Brain microvascular endothelial cell (primary cell): ENCODE measurements at regions not wholly inside any gene's neighbourhood (a gene's known extent, or its start where the extent isn't known, plus 50 kb on each side); places are given as distances from the start of the nearest gene placed in this dataset.

Source experiments
- DNase-seq: peaks from one replicate; pipeline ENCODE4 v3.0.0-alpha.2; 2020
- H3K27ac ChIP-seq: fragments of 250-450 bp; sonication (Bioruptor Pico); 2 replicates; pipeline ENCODE4 v1.5.1; 2020; ENCODE audit warnings: mild to moderate bottlenecking, moderate library complexity
- H3K27me3 ChIP-seq: fragments of 250-450 bp; sonication (Bioruptor Pico); replicated peaks from 2 replicates; pipeline ENCODE4 v1.5.1; 2020; ENCODE audit warnings: mild to moderate bottlenecking
- H3K36me3 ChIP-seq: fragments of 250-450 bp; sonication (Bioruptor Pico); replicated peaks from 2 replicates; pipeline ENCODE4 v1.5.1; 2020; ENCODE audit warnings: mild to moderate bottlenecking
- H3K4me3 ChIP-seq: 2 replicates; pipeline ENCODE4 v1.5.1; 2011; ENCODE audit warnings: low read depth, mild to moderate bottlenecking, control low read depth, low read length, moderate library complexity
- CTCF ChIP-seq: IDR thresholded peaks from 2 replicates; pipeline ENCODE4 v1.5.1; 2011; ENCODE audit warnings: low read depth, mild to moderate bottlenecking, moderate library complexity, low read length, control low read depth, inconsistent platforms; ENCODE audit errors: missing control alignments
- in situ Hi-C: cut with HindIII; loops from 2 replicates; pipeline ENCODE4 v1.10.0; 2017; ENCODE audit warnings: low sequenced_read_pairs, low pct_ligation_motif_present

DNA sequence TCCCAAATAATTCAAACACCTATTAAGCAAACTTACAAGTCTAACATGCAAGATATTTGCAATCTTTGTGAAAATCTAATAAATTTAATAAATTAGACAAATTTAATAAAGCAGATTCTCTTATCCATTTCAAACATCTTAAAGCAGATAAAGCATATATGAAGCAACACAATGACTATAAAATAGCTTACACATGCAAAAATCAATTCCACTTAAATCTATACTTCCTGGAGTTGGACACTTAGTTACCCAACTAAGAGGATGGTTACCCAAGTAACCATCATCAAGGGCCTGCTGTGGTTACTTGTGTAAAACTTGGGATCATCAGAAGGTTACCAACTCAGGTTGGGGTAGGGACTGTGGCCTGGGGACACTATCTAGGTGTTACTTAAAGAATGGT is 206.8 kb downstream of the CD47 start:
- Histone ChIP-seq H3K27me3 (no peaks in the 10 kb centered on the region), H3K36me3 (no peaks in the 10 kb centered on the region), H3K4me3 (no peak overlapping the region), H3K27ac (no peak overlapping the region)
- in situ Hi-C loops, result no loop called here
- DNase-seq, result no peak
- TF ChIP-seq CTCF, result no peak

DNA sequence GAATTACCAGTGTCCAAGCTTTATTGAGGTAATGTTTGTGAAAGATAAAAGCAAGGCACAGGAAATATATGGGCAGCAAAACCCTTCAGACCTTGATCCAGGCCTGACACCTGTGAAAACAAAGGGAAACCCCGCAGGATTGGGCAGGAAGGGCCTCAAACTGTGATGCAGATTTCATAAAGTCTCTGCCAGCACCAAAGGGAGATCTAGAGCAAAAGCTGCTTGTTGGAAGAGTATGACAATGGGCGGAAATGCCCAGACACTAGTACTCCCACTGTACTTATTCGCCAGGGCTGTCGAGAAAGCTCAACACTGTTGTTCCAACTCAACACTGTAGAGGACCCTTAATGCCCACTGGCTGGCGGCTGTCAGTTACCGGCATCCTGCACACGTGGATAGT is 207.9 kb downstream of the CD47 start:
- DNase-seq, result no peak
- Histone ChIP-seq H3K4me3 (no peak overlapping the region), H3K36me3 (no peaks in the 10 kb centered on the region), H3K27me3 (no peaks in the 10 kb centered on the region), H3K27ac (no peak overlapping the region)
- in situ Hi-C loops, result no loop called here
- TF ChIP-seq CTCF, result no peak

DNA sequence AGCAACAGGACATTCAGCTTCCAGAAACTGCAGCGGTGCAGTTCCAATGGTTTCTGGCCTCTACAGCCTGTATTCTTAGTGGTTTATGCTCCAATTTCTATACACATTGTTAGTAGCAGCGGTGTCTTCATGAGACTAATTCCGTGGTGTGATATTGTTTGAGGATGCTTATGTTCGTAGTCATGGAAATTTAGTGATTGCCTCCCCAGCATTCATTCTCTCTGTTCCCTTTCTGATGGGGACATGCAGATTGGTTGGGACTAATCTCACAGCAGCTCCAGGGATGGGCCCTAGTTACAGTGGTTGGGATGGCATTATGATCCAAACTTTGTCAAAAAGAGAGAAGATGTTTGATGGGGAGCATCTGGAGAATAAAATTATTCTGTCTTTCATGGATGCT is 208.6 kb downstream of the CD47 start:
- H3K27ac ChIP-seq, result no peak overlapping the region
- H3K36me3 ChIP-seq, result no peaks in the 10 kb centered on the region
- H3K4me3 ChIP-seq, result no peak overlapping the region
- TF ChIP-seq CTCF, result no peak
- DNase-seq, result no peak
- no peaks in the 10 kb centered on the region for H3K27me3 ChIP-seq
- in situ Hi-C loops, result no loop called here

DNA sequence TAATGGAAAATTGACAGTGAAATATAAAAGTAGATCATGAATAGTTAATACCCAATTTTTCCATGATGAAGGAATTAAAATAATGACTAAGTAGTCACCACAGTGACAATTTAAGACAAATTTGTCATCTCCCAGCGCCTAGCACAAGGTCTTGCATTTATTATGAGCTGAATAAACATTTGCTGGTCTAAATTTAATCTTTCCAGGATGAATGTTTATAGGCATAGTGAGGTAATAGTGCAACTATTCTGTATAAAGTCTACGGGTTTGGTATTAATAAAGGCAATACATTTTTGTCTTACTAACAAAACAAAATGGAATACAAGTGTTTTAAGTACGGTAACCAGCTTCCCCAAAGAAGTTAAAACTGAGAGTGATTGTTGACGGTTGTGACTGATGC is 209.3 kb downstream of the CD47 start:
- Histone ChIP-seq H3K36me3 (no peaks in the 10 kb centered on the region), H3K27me3 (no peaks in the 10 kb centered on the region), H3K4me3 (no peak overlapping the region), H3K27ac (no peak overlapping the region)
- in situ Hi-C loops, result no loop called here
- TF ChIP-seq CTCF, result no peak
- no peak for DNase-seq

DNA sequence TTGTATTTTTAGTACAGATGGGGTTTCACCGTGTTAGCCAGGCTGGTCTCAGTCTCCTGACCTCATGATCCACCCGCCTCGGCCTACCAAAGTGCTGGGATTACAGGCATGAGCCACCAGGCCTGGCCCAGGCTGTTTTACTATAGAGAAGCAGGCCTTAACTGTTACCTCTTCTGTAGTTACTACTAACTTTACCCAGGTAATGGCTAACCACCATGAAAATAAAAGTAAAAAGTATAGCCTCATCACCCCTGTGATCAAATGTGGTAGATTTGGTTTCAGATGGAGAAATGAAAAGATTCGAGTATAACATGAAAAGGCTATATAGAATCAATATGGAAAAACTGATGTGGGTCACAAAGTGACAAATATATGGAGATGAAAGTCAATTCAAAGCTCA is 210.1 kb downstream of the CD47 start:
- TF ChIP-seq CTCF, result no peak
- in situ Hi-C loops, result no loop called here
- Histone ChIP-seq H3K36me3 (no peaks in the 10 kb centered on the region), H3K27ac (no peak overlapping the region), H3K27me3 (no peaks in the 10 kb centered on the region), H3K4me3 (no peak overlapping the region)
- no peak for DNase-seq

DNA sequence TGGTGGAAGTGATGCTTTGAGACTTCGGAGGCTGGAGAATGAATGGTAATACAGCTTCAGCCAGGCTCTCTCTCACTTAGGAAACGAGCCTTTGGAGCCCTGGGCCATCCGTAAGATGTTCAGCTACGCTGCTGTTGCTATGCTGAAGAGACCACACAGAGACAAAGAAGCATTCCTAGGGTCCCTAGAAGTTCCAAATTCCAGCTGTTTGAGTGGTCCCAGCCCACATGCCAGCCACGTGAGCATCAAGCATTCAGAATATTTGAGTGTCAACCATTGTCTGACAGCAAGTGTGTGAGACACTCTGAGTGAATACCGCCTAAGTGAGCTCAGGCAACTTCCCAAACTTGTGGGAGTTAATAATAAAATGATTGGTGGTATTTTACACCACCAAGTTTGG is 212.9 kb downstream of the CD47 start:
- DNase-seq, result no peak
- no peak overlapping the region for H3K4me3 ChIP-seq
- no peak overlapping the region for H3K27ac ChIP-seq
- no peak for TF ChIP-seq CTCF
- H3K36me3 ChIP-seq, result no peaks in the 10 kb centered on the region
- H3K27me3 ChIP-seq, result no peaks in the 10 kb centered on the region
- in situ Hi-C loops, result no loop called here
